Osteocyte (in vitro differentiated cells): ENCODE measurements at regions not wholly inside any gene's neighbourhood (a gene's known extent, or its start where the extent isn't known, plus 50 kb on each side); places are given as distances from the start of the nearest gene placed in this dataset.

Experiments
- DNase-seq: peaks from one replicate; pipeline ENCODE4 v3.0.0; 2021; ENCODE audit warnings: mixed read lengths; ENCODE audit not compliant: unreplicated experiment; ENCODE audit errors: extremely low spot score
- H3K27ac Mint-ChIP-seq: one replicate; pipeline ENCODE4 v1.8.0; 2021; ENCODE audit warnings: mild to moderate bottlenecking, mixed read lengths; ENCODE audit not compliant: unreplicated experiment
- H3K27me3 Mint-ChIP-seq: one replicate; pipeline ENCODE4 v1.8.0; 2021; ENCODE audit warnings: mixed read lengths; ENCODE audit not compliant: unreplicated experiment
- H3K36me3 Mint-ChIP-seq: one replicate; pipeline ENCODE4 v1.8.0; 2021; ENCODE audit warnings: mixed read lengths; ENCODE audit not compliant: unreplicated experiment
- H3K4me1 Mint-ChIP-seq: one replicate; pipeline ENCODE4 v1.8.0; 2021; ENCODE audit warnings: mixed read lengths; ENCODE audit not compliant: unreplicated experiment
- H3K4me3 Mint-ChIP-seq: one replicate; pipeline ENCODE4 v1.8.0; 2021; ENCODE audit warnings: mild to moderate bottlenecking, moderate library complexity, mixed read lengths; ENCODE audit not compliant: unreplicated experiment
- H3K9me3 Mint-ChIP-seq: one replicate; pipeline ENCODE4 v1.8.0; 2021; ENCODE audit warnings: mixed read lengths; ENCODE audit not compliant: unreplicated experiment
- TF ChIP-seq, protein P1 (sequence below): fragments of 200-600 bp; sonication (generic); IDR thresholded peaks from 2 replicates; pipeline ENCODE4 v1.5.0; 2021; ENCODE audit warnings: antibody characterized with exemption, mild to moderate bottlenecking, moderate library complexity

GRCh38 chr21:38714039-38714817 lies 91.5 kb upstream of the ETS2 start:
- TF ChIP-seq, protein P1, sequence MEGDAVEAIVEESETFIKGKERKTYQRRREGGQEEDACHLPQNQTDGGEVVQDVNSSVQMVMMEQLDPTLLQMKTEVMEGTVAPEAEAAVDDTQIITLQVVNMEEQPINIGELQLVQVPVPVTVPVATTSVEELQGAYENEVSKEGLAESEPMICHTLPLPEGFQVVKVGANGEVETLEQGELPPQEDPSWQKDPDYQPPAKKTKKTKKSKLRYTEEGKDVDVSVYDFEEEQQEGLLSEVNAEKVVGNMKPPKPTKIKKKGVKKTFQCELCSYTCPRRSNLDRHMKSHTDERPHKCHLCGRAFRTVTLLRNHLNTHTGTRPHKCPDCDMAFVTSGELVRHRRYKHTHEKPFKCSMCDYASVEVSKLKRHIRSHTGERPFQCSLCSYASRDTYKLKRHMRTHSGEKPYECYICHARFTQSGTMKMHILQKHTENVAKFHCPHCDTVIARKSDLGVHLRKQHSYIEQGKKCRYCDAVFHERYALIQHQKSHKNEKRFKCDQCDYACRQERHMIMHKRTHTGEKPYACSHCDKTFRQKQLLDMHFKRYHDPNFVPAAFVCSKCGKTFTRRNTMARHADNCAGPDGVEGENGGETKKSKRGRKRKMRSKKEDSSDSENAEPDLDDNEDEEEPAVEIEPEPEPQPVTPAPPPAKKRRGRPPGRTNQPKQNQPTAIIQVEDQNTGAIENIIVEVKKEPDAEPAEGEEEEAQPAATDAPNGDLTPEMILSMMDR, result no peak
- H3K4me1 Mint-ChIP-seq, result peaks cover 16% of the 10 kb centered on the region
- H3K27ac Mint-ChIP-seq, result no peak overlapping the region
- no peak overlapping the region for H3K4me3 Mint-ChIP-seq
- H3K27me3 Mint-ChIP-seq, result peaks cover 2% of the 10 kb centered on the region
- no peaks in the 10 kb centered on the region for H3K36me3 Mint-ChIP-seq
- DNase-seq, result no peak
- H3K9me3 Mint-ChIP-seq, result no peaks in the 10 kb centered on the region

DNA sequence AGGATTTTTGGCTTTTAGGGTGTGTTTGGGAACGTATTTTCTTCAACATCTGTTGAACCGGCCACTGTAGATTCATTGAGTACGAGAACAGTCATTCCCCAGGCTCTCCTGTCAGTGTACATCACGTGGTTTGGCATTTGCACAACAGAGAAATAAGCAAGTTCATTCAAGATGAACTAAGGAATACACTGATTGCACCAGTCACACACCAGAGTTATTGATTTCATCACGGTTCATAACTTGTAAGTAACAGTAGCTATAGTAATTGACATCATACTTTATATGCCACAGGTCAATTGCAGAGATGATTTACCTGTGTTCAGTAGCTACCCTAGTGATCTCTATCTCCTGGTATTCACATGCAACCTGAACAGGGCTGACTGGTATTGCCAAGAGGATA lies 90.7 kb upstream of the ETS2 start:
- peaks cover 14% of the 10 kb centered on the region for H3K4me1 Mint-ChIP-seq
- no peaks in the 10 kb centered on the region for H3K36me3 Mint-ChIP-seq
- no peak overlapping the region for H3K27ac Mint-ChIP-seq
- H3K4me3 Mint-ChIP-seq, result no peak overlapping the region
- peaks cover 2% of the 10 kb centered on the region for H3K27me3 Mint-ChIP-seq
- TF ChIP-seq, protein P1, result no peak
- H3K9me3 Mint-ChIP-seq, result no peaks in the 10 kb centered on the region
- no peak for DNase-seq

- Mint-ChIP-seq H3K36me3 (no peaks in the 10 kb centered on the region), H3K4me1 (peaks cover 14% of the 10 kb centered on the region), H3K27ac (no peak overlapping the region), H3K27me3 (peaks cover 2% of the 10 kb centered on the region), H3K9me3 (no peaks in the 10 kb centered on the region), H3K4me3 (no peak overlapping the region)
- no peak for DNase-seq
- TF ChIP-seq, protein P1, result no peak
These were observed 89.6 kb upstream of the ETS2 start for GRCh38 chr21:38716088-38716487.

DNA sequence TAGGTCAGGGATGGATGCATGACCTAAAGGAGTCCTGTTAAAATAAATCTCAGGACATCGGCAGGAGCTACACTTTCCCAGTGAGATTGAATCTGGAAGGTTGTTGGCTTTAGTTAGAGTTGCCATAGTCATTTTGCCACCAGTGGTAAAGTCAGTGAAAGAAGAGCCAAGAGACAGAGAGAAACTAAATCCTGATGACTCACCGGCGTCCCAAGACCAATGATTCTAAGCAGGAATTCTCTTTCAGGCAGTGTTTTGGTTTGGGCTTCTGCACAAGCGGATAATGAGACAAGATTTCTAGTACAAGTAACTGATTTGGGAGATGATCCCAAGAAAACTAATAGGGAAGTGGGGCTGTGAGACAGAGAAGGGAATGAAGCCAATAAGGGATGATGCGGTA lies 88.8 kb upstream of the ETS2 start:
- no peak for DNase-seq
- TF ChIP-seq, protein P1, result no peak
- Mint-ChIP-seq H3K36me3 (no peaks in the 10 kb centered on the region), H3K4me1 (peaks cover 12% of the 10 kb centered on the region), H3K27me3 (peaks cover 2% of the 10 kb centered on the region), H3K4me3 (no peak overlapping the region), H3K9me3 (no peaks in the 10 kb centered on the region), H3K27ac (no peak overlapping the region)

DNA sequence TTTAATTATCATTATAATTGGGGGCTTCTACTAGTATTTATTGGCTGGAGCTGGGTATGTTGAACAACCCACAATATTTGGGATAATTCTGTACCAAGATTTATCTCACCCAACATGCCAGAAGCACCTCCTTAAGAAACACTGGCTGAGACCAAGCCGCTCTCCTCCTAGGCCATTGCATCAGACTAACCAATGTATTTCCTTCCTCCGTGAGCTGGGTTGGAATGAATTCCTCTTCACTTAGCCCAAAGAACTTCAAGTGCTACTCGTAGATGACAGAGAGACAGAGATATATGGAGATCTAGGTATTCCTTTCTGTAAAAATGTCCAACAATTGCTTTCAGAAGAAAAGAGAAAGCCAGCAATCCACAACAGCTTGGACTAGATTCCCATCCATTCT lies 87.2 kb upstream of the ETS2 start:
- Mint-ChIP-seq H3K4me3 (no peak overlapping the region), H3K36me3 (no peaks in the 10 kb centered on the region), H3K9me3 (peaks cover under 1% of the 10 kb centered on the region), H3K27me3 (peaks cover 2% of the 10 kb centered on the region), H3K27ac (no peak overlapping the region), H3K4me1 (peaks cover 11% of the 10 kb centered on the region)
- no peak for DNase-seq
- TF ChIP-seq, protein P1, result no peak
